A673 (cell line): ENCODE measurements at regions not wholly inside any gene's neighbourhood (a gene's known extent, or its start where the extent isn't known, plus 50 kb on each side); places are given as distances from the start of the nearest gene placed in this dataset.

Experiments
- CTCF ChIP-seq: fragments of 300-800, 200-600 bp; sonication (generic); conservative IDR thresholded peaks from 2 replicates; pipeline ENCODE4 v1.5.1; 2017; ENCODE audit warnings: low read depth, mild to moderate bottlenecking, antibody characterized with exemption, low read length, moderate library complexity, mixed read lengths
- EZH2 ChIP-seq: fragments of 200-600 bp; sonication (generic); IDR thresholded peaks from 2 replicates; pipeline ENCODE4 v1.6.1; 2017; ENCODE audit warnings: borderline replicate concordance, low read depth, mild to moderate bottlenecking, mixed read lengths, antibody characterized with exemption, low read length; ENCODE audit not compliant: poor library complexity, severe bottlenecking

DNA sequence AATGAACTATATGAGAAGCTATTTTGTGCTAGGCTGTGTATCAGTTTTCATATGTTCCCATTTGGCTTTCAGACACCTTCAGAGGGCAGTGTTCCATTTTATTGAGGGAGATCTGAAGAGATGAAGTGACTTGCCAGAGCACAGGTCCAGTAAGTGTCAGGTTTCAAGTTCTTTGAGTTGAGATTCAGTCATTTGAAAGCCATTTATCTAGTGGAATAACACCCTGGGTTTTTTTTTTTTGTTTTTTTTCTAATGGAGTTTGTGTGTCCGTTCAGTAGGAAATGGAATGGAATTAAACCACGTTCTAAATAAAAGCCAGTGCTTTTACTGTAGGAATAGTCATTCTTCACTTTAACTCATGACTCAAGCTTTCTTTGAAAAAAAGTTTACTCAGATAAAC is 652.9 kb upstream of the USP24 start:
- TF ChIP-seq EZH2 (no peak), CTCF (no peak; the same call in 1 of the 2 replicates)
